ENCODE measurements at regions not wholly inside any gene's neighbourhood (a gene's known extent, or its start where the extent isn't known, plus 50 kb on each side); places are given as distances from the start of the nearest gene placed in this dataset.

DNA sequence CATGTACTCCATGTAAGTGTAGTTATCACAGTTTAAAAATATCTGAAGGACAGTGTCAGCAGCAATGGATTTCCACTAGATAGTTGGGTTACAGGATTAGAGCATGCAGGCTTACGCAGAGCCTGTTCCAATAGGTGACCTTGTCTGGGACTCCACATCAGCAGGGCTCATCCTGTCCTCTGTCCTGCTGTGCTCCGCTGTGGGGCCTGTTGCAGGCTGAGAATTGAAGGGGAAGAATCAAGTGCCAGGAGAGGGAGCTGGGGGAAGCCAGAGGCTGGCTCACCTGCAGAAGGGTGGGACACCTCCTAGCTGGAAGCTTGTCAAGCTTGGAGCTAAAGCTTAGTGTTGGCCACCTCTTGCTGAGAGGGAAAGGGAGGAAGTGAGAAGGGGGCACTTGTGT, 62.8 kb downstream of the XCL2 start:
- Histone ChIP-seq H3K18ac (ENCODE audit: low read length) (peak overlapping the region; percentile 56), H4K12ac (ENCODE audit: low read depth, low read length) (no peak overlapping the region), H3K79me2 (ENCODE audit: control insufficient read depth, insufficient read depth, low read length, poor library complexity) (peaks cover 3% of the 10 kb centered on the region), H3K79me1 (ENCODE audit: low read length) (peaks cover 10% of the 10 kb centered on the region), H3K4me3 (ENCODE audit: low read depth, low read length) (no peak overlapping the region), H2BK120ac (ENCODE audit: insufficient read depth, low read length, poor library complexity) (peak overlapping the region; percentile 88), H4K91ac (ENCODE audit: low read depth, low read length) (peak overlapping the region; percentile 85), H3K23ac (ENCODE audit: low read length) (no peak overlapping the region), H3K4ac (ENCODE audit: low read depth, low read length) (peak overlapping the region; percentile 57), H2AK5ac (ENCODE audit: low read length) (peak overlapping the region; percentile 88), H3K27ac (ENCODE audit: low read depth, low read length) (no peak overlapping the region), H3K27me3 (ENCODE audit: insufficient read depth, low read length) (no peaks in the 10 kb centered on the region), H3K4me1 (ENCODE audit: control insufficient read depth in 1 of 2, insufficient read depth in 2 of 2, low read length in 2 of 2) (peaks cover 6 to 10% of the 10 kb centered on the region in 2 experiments), H2BK12ac (ENCODE audit: low read length) (peak overlapping the region; percentile 93), H3K4me2 (ENCODE audit: low read length) (no peak overlapping the region), H3K14ac (ENCODE audit: low read length) (peak overlapping the region; percentile 81), H2AFZ (ENCODE audit: insufficient read depth, low read length, poor library complexity) (no peak overlapping the region), H3K9ac (ENCODE audit: low read length) (no peak overlapping the region), H3K9me3 (ENCODE audit: insufficient read depth, low read depth, low read length) (peaks cover 3% of the 10 kb centered on the region), H4K8ac (ENCODE audit: low read depth, low read length) (peak overlapping the region; percentile 43), H3K36me3 (ENCODE audit: control insufficient read depth in 1 of 2, insufficient read depth in 2 of 2, low read length in 2 of 2) (peaks cover 0 to 3% of the 10 kb centered on the region in 2 experiments), H2BK5ac (ENCODE audit: low read depth, low read length, poor library complexity) (peak overlapping the region; percentile 61)
- no CpG with 5 or more reads among the region's 2 CpGs for WGBS (ENCODE audit: extremely low coverage, insufficient coverage, insufficient read length)
- no peak for DNase-seq

GRCh38 chr1:168477792-168478191, 66.0 kb downstream of the XCL2 start:
- no peak overlapping the region for H3K27ac ChIP-seq (ENCODE audit: low read depth, low read length)
- peaks cover 4 to 6% of the 10 kb centered on the region in 2 experiments for H3K4me1 ChIP-seq (ENCODE audit: control insufficient read depth in 1 of 2, insufficient read depth in 2 of 2, low read length in 2 of 2)
- H2BK120ac ChIP-seq (ENCODE audit: insufficient read depth, low read length, poor library complexity) = no peak overlapping the region
- no peak overlapping the region for H4K8ac ChIP-seq (ENCODE audit: low read depth, low read length)
- DNase-seq = no peak
- no peak overlapping the region for H4K91ac ChIP-seq (ENCODE audit: low read depth, low read length)
- peaks cover 10% of the 10 kb centered on the region for H3K9me3 ChIP-seq (ENCODE audit: insufficient read depth, low read depth, low read length)
- no peak overlapping the region for H3K4ac ChIP-seq (ENCODE audit: low read depth, low read length)
- no peak overlapping the region for H3K4me2 ChIP-seq (ENCODE audit: low read length)
- no peak overlapping the region for H2AFZ ChIP-seq (ENCODE audit: insufficient read depth, low read length, poor library complexity)
- H3K79me1 ChIP-seq (ENCODE audit: low read length) = peaks cover 9% of the 10 kb centered on the region
- no peak overlapping the region for H2AK5ac ChIP-seq (ENCODE audit: low read length)
- H3K79me2 ChIP-seq (ENCODE audit: control insufficient read depth, insufficient read depth, low read length, poor library complexity) = peaks cover 3% of the 10 kb centered on the region
- no peak overlapping the region for H3K4me3 ChIP-seq (ENCODE audit: low read depth, low read length)
- no peak overlapping the region for H3K18ac ChIP-seq (ENCODE audit: low read length)
- no peaks in the 10 kb centered on the region for H3K27me3 ChIP-seq (ENCODE audit: insufficient read depth, low read length)
- no peak overlapping the region for H4K12ac ChIP-seq (ENCODE audit: low read depth, low read length)
- peaks cover 2 to 6% of the 10 kb centered on the region in 2 experiments for H3K36me3 ChIP-seq (ENCODE audit: control insufficient read depth in 1 of 2, insufficient read depth in 2 of 2, low read length in 2 of 2)
- H3K9ac ChIP-seq (ENCODE audit: low read length) = no peak overlapping the region
- no peak overlapping the region for H2BK12ac ChIP-seq (ENCODE audit: low read length)
- H3K23ac ChIP-seq (ENCODE audit: low read length) = no peak overlapping the region
- no peak overlapping the region for H3K14ac ChIP-seq (ENCODE audit: low read length)
- no peak overlapping the region for H2BK5ac ChIP-seq (ENCODE audit: low read depth, low read length, poor library complexity)

DNA sequence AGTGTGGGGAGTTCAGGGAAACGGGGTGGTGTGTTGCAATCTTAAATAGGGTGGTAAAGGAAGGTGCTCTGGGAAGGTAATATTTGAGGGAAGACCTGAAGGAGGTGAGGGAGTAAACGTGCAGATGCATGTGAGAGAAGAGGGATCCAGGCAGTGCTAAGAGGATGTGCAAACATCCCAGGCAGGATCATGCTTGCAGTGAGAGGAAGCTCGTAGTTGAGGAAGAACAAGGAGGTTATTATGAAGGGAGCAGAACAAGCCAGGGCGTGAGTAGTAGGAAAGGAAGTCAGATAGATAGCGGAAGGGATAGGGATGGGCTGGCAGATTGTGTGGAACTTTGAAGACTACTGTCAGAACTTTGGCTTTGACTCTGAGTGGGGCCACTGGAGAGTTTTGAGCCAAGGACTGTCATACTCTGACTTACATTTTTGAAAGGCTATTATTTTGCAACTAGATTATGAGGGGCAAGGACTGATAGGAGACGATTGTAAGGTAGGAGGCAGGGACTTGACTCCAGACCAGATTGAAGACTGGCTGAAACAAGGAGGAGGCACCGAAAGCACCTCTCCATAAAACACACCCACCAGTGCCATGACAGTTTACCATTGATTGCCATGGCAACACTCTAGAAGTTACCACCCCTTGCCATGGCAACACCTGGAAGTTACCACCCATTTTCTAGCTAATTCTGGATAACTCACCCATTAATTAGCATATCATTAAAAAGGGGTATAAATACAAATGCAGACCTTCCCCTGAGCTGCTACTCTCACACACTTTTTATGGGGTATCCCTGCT, 67.0 kb downstream of the XCL2 start:
- H3K79me1 ChIP-seq (ENCODE audit: low read length) = peaks cover 9% of the 10 kb centered on the region
- H3K79me2 ChIP-seq (ENCODE audit: control insufficient read depth, insufficient read depth, low read length, poor library complexity) = peaks cover 3% of the 10 kb centered on the region
- H3K18ac ChIP-seq (ENCODE audit: low read length) = no peak overlapping the region
- no peak overlapping the region for H2BK120ac ChIP-seq (ENCODE audit: insufficient read depth, low read length, poor library complexity)
- H2AFZ ChIP-seq (ENCODE audit: insufficient read depth, low read length, poor library complexity) = no peak overlapping the region
- H2BK12ac ChIP-seq (ENCODE audit: low read length) = no peak overlapping the region
- H3K9me3 ChIP-seq (ENCODE audit: insufficient read depth, low read depth, low read length) = peaks cover 10% of the 10 kb centered on the region
- no peak overlapping the region for H3K9ac ChIP-seq (ENCODE audit: low read length)
- no peak overlapping the region for H4K12ac ChIP-seq (ENCODE audit: low read depth, low read length)
- H3K4me2 ChIP-seq (ENCODE audit: low read length) = no peak overlapping the region
- H3K23ac ChIP-seq (ENCODE audit: low read length) = no peak overlapping the region
- WGBS (ENCODE audit: extremely low coverage, insufficient coverage, insufficient read length) = no CpG with 5 or more reads among the region's 7 CpGs
- H4K91ac ChIP-seq (ENCODE audit: low read depth, low read length) = no peak overlapping the region
- no peak overlapping the region for H3K4me3 ChIP-seq (ENCODE audit: low read depth, low read length)
- H3K4ac ChIP-seq (ENCODE audit: low read depth, low read length) = no peak overlapping the region
- H3K4me1 ChIP-seq (ENCODE audit: control insufficient read depth in 1 of 2, insufficient read depth in 2 of 2, low read length in 2 of 2) = peaks cover 3 to 4% of the 10 kb centered on the region in 2 experiments
- no peak overlapping the region for H2BK5ac ChIP-seq (ENCODE audit: low read depth, low read length, poor library complexity)
- DNase-seq = no peak
- no peak overlapping the region for H2AK5ac ChIP-seq (ENCODE audit: low read length)
- H3K27me3 ChIP-seq (ENCODE audit: insufficient read depth, low read length) = no peaks in the 10 kb centered on the region
- no peak overlapping the region for H3K27ac ChIP-seq (ENCODE audit: low read depth, low read length)
- H4K8ac ChIP-seq (ENCODE audit: low read depth, low read length) = no peak overlapping the region
- peaks cover 2 to 6% of the 10 kb centered on the region in 2 experiments for H3K36me3 ChIP-seq (ENCODE audit: control insufficient read depth in 1 of 2, insufficient read depth in 2 of 2, low read length in 2 of 2)
- no peak overlapping the region for H3K14ac ChIP-seq (ENCODE audit: low read length)

- no CpG with 5 or more reads among the region's 1 CpG for WGBS (ENCODE audit: extremely low coverage, insufficient coverage, insufficient read length)
- H3K4me3 ChIP-seq (ENCODE audit: low read depth, low read length) = no peak overlapping the region
- no peak overlapping the region for H2BK5ac ChIP-seq (ENCODE audit: low read depth, low read length, poor library complexity)
- no peak overlapping the region for H3K9ac ChIP-seq (ENCODE audit: low read length)
- H3K4me2 ChIP-seq (ENCODE audit: low read length) = no peak overlapping the region
- peak overlapping the region; percentile 61 for H3K18ac ChIP-seq (ENCODE audit: low read length)
- H4K8ac ChIP-seq (ENCODE audit: low read depth, low read length) = no peak overlapping the region
- no peaks in the 10 kb centered on the region for H3K79me2 ChIP-seq (ENCODE audit: control insufficient read depth, insufficient read depth, low read length, poor library complexity)
- H3K14ac ChIP-seq (ENCODE audit: low read length) = no peak overlapping the region
- H2AK5ac ChIP-seq (ENCODE audit: low read length) = no peak overlapping the region
- H2AFZ ChIP-seq (ENCODE audit: insufficient read depth, low read length, poor library complexity) = no peak overlapping the region
- peaks cover 2 to 3% of the 10 kb centered on the region in 2 experiments for H3K36me3 ChIP-seq (ENCODE audit: control insufficient read depth in 1 of 2, insufficient read depth in 2 of 2, low read length in 2 of 2)
- no peak for DNase-seq
- H4K91ac ChIP-seq (ENCODE audit: low read depth, low read length) = no peak overlapping the region
- no peaks in the 10 kb centered on the region for H3K4me1 ChIP-seq (ENCODE audit: control insufficient read depth in 1 of 2, insufficient read depth in 2 of 2, low read length in 2 of 2)
- H2BK12ac ChIP-seq (ENCODE audit: low read length) = no peak overlapping the region
- H3K27me3 ChIP-seq (ENCODE audit: insufficient read depth, low read length) = no peaks in the 10 kb centered on the region
- H3K4ac ChIP-seq (ENCODE audit: low read depth, low read length) = no peak overlapping the region
- peak overlapping the region; percentile 5 for H2BK120ac ChIP-seq (ENCODE audit: insufficient read depth, low read length, poor library complexity)
- H3K23ac ChIP-seq (ENCODE audit: low read length) = no peak overlapping the region
- H4K12ac ChIP-seq (ENCODE audit: low read depth, low read length) = no peak overlapping the region
- H3K79me1 ChIP-seq (ENCODE audit: low read length) = peaks cover 2% of the 10 kb centered on the region
- H3K27ac ChIP-seq (ENCODE audit: low read depth, low read length) = no peak overlapping the region
- peaks cover 7% of the 10 kb centered on the region for H3K9me3 ChIP-seq (ENCODE audit: insufficient read depth, low read depth, low read length)
These were observed 69.5 kb downstream of the XCL2 start for GRCh38 chr1:168474322-168474721.

Data from trophoblast cell (in vitro differentiated cells and primary cell).